ENCODE measurements at regions not wholly inside any gene's neighbourhood (a gene's known extent, or its start where the extent isn't known, plus 50 kb on each side); places are given as distances from the start of the nearest gene placed in this dataset.

- Histone ChIP-seq H2BK15ac (replicated peaks; ENCODE audit: low read depth) (no peak overlapping the region), H4K5ac (ENCODE audit: low read length) (no peak overlapping the region), H3K4me3 (ENCODE audit: low read length) (no peak overlapping the region), H2AK5ac (ENCODE audit: low read length) (no peak overlapping the region), H3K4me2 (ENCODE audit: low read length) (no peak overlapping the region), H3K36me3 (ENCODE audit: control insufficient read depth, insufficient read depth, low read length) (no peaks in the 10 kb centered on the region), H3K27ac (ENCODE audit: low read depth, low read length) (no peak overlapping the region), H3K79me1 (ENCODE audit: low read length) (no peaks in the 10 kb centered on the region), H2BK120ac (ENCODE audit: low read depth, low read length) (no peak overlapping the region), H3K18ac (ENCODE audit: low read length) (no peak overlapping the region), H3K27me3 (ENCODE audit: insufficient read depth, low read length, poor library complexity) (no peaks in the 10 kb centered on the region), H3K23ac (ENCODE audit: low read length) (no peak overlapping the region), H3K4me1 (ENCODE audit: control insufficient read depth, low read depth, low read length) (no peaks in the 10 kb centered on the region), H3K4ac (ENCODE audit: low read depth, low read length) (no peak overlapping the region), H2BK5ac (ENCODE audit: low read length) (no peak overlapping the region), H3K9ac (ENCODE audit: low read length) (no peak overlapping the region), H3K79me2 (ENCODE audit: control insufficient read depth, insufficient read depth, low read length) (no peaks in the 10 kb centered on the region), H4K8ac (ENCODE audit: low read depth, low read length) (no peak overlapping the region), H3K56ac (ENCODE audit: low read length) (no peak overlapping the region)
- no CpG with 5 or more reads among the region's 7 CpGs for WGBS (ENCODE audit: extremely low coverage, insufficient coverage, low lambda C conversion rate)
- no peak for DNase-seq
Observed at GRCh38 chr15:53165988-53166683, 376.0 kb upstream of the ONECUT1 start.

GRCh38 chr15:53160092-53160704 lies 370.1 kb upstream of the ONECUT1 start:
- Histone ChIP-seq H2BK15ac (replicated peaks; ENCODE audit: low read depth) (no peak overlapping the region), H3K4ac (ENCODE audit: low read depth, low read length) (no peak overlapping the region), H2BK120ac (ENCODE audit: low read depth, low read length) (no peak overlapping the region), H3K27me3 (ENCODE audit: insufficient read depth, low read length, poor library complexity) (no peaks in the 10 kb centered on the region), H3K79me1 (ENCODE audit: low read length) (no peaks in the 10 kb centered on the region), H3K23ac (ENCODE audit: low read length) (no peak overlapping the region), H3K4me2 (ENCODE audit: low read length) (no peak overlapping the region), H3K18ac (ENCODE audit: low read length) (no peak overlapping the region), H3K9ac (ENCODE audit: low read length) (no peak overlapping the region), H3K56ac (ENCODE audit: low read length) (no peak overlapping the region), H3K36me3 (ENCODE audit: control insufficient read depth, insufficient read depth, low read length) (no peaks in the 10 kb centered on the region), H4K5ac (ENCODE audit: low read length) (no peak overlapping the region), H3K4me3 (ENCODE audit: low read length) (no peak overlapping the region), H2AK5ac (ENCODE audit: low read length) (no peak overlapping the region), H3K4me1 (ENCODE audit: control insufficient read depth, low read depth, low read length) (no peaks in the 10 kb centered on the region), H4K8ac (ENCODE audit: low read depth, low read length) (no peak overlapping the region), H2BK5ac (ENCODE audit: low read length) (no peak overlapping the region), H3K79me2 (ENCODE audit: control insufficient read depth, insufficient read depth, low read length) (no peaks in the 10 kb centered on the region), H3K27ac (ENCODE audit: low read depth, low read length) (no peak overlapping the region)
- DNase-seq: no peak
- no CpG with 5 or more reads among the region's 3 CpGs for WGBS (ENCODE audit: extremely low coverage, insufficient coverage, low lambda C conversion rate)

GRCh38 chr15:53159458-53159857 lies 369.3 kb upstream of the ONECUT1 start:
- Histone ChIP-seq H3K4me2 (ENCODE audit: low read length) (no peak overlapping the region), H2BK15ac (replicated peaks; ENCODE audit: low read depth) (no peak overlapping the region), H3K18ac (ENCODE audit: low read length) (no peak overlapping the region), H2BK5ac (ENCODE audit: low read length) (no peak overlapping the region), H3K4me3 (ENCODE audit: low read length) (no peak overlapping the region), H3K79me2 (ENCODE audit: control insufficient read depth, insufficient read depth, low read length) (no peaks in the 10 kb centered on the region), H3K27ac (ENCODE audit: low read depth, low read length) (no peak overlapping the region), H3K4me1 (ENCODE audit: control insufficient read depth, low read depth, low read length) (no peaks in the 10 kb centered on the region), H3K79me1 (ENCODE audit: low read length) (no peaks in the 10 kb centered on the region), H3K9ac (ENCODE audit: low read length) (no peak overlapping the region), H2AK5ac (ENCODE audit: low read length) (no peak overlapping the region), H3K4ac (ENCODE audit: low read depth, low read length) (no peak overlapping the region), H4K8ac (ENCODE audit: low read depth, low read length) (no peak overlapping the region), H3K27me3 (ENCODE audit: insufficient read depth, low read length, poor library complexity) (no peaks in the 10 kb centered on the region), H3K23ac (ENCODE audit: low read length) (no peak overlapping the region), H3K36me3 (ENCODE audit: control insufficient read depth, insufficient read depth, low read length) (no peaks in the 10 kb centered on the region), H4K5ac (ENCODE audit: low read length) (no peak overlapping the region), H2BK120ac (ENCODE audit: low read depth, low read length) (no peak overlapping the region), H3K56ac (ENCODE audit: low read length) (no peak overlapping the region)
- no peak for DNase-seq

GRCh38 chr15:53158995-53159394 lies 368.9 kb upstream of the ONECUT1 start:
- no peak overlapping the region for H4K8ac ChIP-seq (ENCODE audit: low read depth, low read length)
- no peak overlapping the region for H3K27ac ChIP-seq (ENCODE audit: low read depth, low read length)
- no peaks in the 10 kb centered on the region for H3K79me2 ChIP-seq (ENCODE audit: control insufficient read depth, insufficient read depth, low read length)
- no peak overlapping the region for H3K9ac ChIP-seq (ENCODE audit: low read length)
- H2AK5ac ChIP-seq (ENCODE audit: low read length): no peak overlapping the region
- H3K4ac ChIP-seq (ENCODE audit: low read depth, low read length): no peak overlapping the region
- no CpG with 5 or more reads among the region's 3 CpGs for WGBS (ENCODE audit: extremely low coverage, insufficient coverage, low lambda C conversion rate)
- H3K56ac ChIP-seq (ENCODE audit: low read length): no peak overlapping the region
- H3K18ac ChIP-seq (ENCODE audit: low read length): no peak overlapping the region
- H3K4me3 ChIP-seq (ENCODE audit: low read length): no peak overlapping the region
- H4K5ac ChIP-seq (ENCODE audit: low read length): no peak overlapping the region
- H3K79me1 ChIP-seq (ENCODE audit: low read length): no peaks in the 10 kb centered on the region
- H3K23ac ChIP-seq (ENCODE audit: low read length): no peak overlapping the region
- H2BK15ac ChIP-seq (replicated peaks; ENCODE audit: low read depth): no peak overlapping the region
- no peaks in the 10 kb centered on the region for H3K4me1 ChIP-seq (ENCODE audit: control insufficient read depth, low read depth, low read length)
- H3K36me3 ChIP-seq (ENCODE audit: control insufficient read depth, insufficient read depth, low read length): no peaks in the 10 kb centered on the region
- no peaks in the 10 kb centered on the region for H3K27me3 ChIP-seq (ENCODE audit: insufficient read depth, low read length, poor library complexity)
- no peak overlapping the region for H3K4me2 ChIP-seq (ENCODE audit: low read length)
- no peak for DNase-seq
- no peak overlapping the region for H2BK120ac ChIP-seq (ENCODE audit: low read depth, low read length)
- H2BK5ac ChIP-seq (ENCODE audit: low read length): no peak overlapping the region

GRCh38 chr15:53133255-53133850 lies 343.2 kb upstream of the ONECUT1 start:
- peaks cover 3% of the 10 kb centered on the region for H3K4me1 ChIP-seq (ENCODE audit: control insufficient read depth, low read depth, low read length)
- no peak overlapping the region for H2BK5ac ChIP-seq (ENCODE audit: low read length)
- no peak overlapping the region for H2BK120ac ChIP-seq (ENCODE audit: low read depth, low read length)
- H3K56ac ChIP-seq (ENCODE audit: low read length): no peak overlapping the region
- no peak overlapping the region for H3K4ac ChIP-seq (ENCODE audit: low read depth, low read length)
- no peak for DNase-seq
- H3K36me3 ChIP-seq (ENCODE audit: control insufficient read depth, insufficient read depth, low read length): no peaks in the 10 kb centered on the region
- no peak overlapping the region for H3K18ac ChIP-seq (ENCODE audit: low read length)
- no peaks in the 10 kb centered on the region for H3K27me3 ChIP-seq (ENCODE audit: insufficient read depth, low read length, poor library complexity)
- H3K27ac ChIP-seq (ENCODE audit: low read depth, low read length): no peak overlapping the region
- WGBS (ENCODE audit: extremely low coverage, insufficient coverage, low lambda C conversion rate): no CpG with 5 or more reads among the region's 6 CpGs
- H3K9ac ChIP-seq (ENCODE audit: low read length): no peak overlapping the region
- no peak overlapping the region for H2AK5ac ChIP-seq (ENCODE audit: low read length)
- H3K79me2 ChIP-seq (ENCODE audit: control insufficient read depth, insufficient read depth, low read length): no peaks in the 10 kb centered on the region
- no peak overlapping the region for H3K23ac ChIP-seq (ENCODE audit: low read length)
- H3K4me3 ChIP-seq (ENCODE audit: low read length): no peak overlapping the region
- H4K8ac ChIP-seq (ENCODE audit: low read depth, low read length): no peak overlapping the region
- H3K79me1 ChIP-seq (ENCODE audit: low read length): no peaks in the 10 kb centered on the region
- H2BK15ac ChIP-seq (replicated peaks; ENCODE audit: low read depth): no peak overlapping the region
- H4K5ac ChIP-seq (ENCODE audit: low read length): no peak overlapping the region
- no peak overlapping the region for H3K4me2 ChIP-seq (ENCODE audit: low read length)

Measured in mesendoderm (in vitro differentiated cells).